Cardiac septum (tissue), 1 donor: ENCODE measurements at regions not wholly inside any gene's neighbourhood (a gene's known extent, or its start where the extent isn't known, plus 50 kb on each side); places are given as distances from the start of the nearest gene placed in this dataset.

ENCODE experiments used
- DNase-seq: peaks from one replicate; pipeline ENCODE4 v3.0.0-alpha.2; 2020; ENCODE audit warnings: low spot score
- intact Hi-C: fragments of 100-400 bp; cut with DNase I; formaldehyde crosslinking; loops from one replicate; pipeline ENCODE4 v1.14.0; 2022
- donor health status: DM: no; HTN: no; CAD: no.

DNA sequence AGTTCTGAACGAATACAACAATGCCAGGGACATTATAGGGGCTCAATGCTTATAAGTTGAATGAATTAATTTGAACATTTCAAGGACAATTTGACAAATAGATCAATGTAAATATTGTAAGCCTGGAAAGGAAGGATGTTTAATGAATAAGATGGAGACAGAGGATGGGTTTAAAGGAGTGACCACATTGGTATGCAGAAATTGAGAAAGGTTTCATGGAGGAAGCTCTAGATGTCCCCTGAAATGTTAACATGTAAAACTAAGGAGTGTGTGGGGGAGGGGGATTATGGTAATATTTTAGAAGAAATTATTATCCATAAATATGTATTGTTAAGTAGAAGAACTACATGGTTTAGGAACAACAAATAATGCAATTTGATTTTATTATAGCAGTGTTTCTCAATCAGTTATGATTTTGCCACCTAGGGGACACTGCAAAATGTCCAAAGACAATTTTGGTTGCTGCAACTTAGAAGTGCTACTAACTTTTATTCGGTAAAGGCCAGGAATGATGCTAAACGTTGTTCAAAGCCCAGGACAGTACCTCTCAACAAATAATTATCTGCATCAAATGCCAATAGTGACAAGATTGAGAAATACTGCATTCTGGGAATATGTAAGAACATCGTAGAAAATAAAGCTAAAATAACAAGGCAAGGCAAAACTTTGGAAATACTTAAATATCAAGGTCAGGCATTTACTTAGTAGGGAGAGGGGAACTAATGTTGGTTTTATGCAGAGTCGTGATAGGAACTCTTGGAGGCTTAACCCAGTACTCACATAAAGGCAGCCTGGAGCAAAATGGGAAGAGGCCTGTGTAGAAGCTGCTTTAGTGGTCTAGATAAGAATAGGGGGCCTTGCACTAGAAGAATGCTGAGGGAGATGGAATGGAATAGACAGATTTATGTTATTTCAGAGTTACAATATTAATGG, 686.9 kb upstream of the CITED2 start:
- no peak for DNase-seq
- intact Hi-C loops = no loop called here

DNA sequence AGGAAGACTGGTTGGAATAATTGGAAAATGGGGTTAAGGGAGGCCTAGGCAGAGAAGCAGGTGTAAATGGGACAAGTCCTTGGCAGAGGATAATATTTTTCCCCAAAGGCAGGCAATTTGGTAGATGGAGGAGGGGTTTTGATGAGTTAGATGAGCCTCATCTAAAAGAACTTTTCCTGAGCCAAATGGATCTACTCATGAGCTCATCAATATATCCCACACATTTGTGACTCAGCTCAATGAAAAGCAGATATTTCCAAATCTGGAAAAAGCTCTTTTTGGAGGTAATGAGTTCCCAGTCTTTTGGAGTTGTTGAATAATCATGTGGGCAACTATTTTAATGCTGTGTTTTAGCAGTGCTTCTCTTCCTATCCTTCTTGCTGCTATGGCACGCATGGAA, 685.5 kb upstream of the CITED2 start:
- intact Hi-C loops = no loop called here
- DNase-seq = no peak

DNA sequence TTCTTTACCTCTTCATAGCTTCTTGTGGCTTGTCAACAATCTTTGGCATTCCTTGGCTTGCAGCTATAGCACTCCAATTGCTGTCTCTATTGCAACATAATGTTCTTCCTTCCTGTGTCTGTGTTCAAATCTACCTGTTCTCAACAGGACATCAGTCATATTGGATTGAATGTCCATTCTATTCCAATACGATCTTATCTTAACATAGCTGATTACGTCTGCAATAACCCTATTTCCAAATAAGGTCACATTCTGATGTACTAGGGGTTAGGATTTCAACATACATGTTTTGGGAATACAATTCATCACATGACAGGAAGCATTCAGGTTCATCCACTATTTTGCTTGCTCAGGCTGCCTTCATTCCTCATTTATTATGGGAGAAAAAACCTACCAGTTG, 684.4 kb upstream of the CITED2 start:
- no peak for DNase-seq
- intact Hi-C loops = no loop called here

DNA sequence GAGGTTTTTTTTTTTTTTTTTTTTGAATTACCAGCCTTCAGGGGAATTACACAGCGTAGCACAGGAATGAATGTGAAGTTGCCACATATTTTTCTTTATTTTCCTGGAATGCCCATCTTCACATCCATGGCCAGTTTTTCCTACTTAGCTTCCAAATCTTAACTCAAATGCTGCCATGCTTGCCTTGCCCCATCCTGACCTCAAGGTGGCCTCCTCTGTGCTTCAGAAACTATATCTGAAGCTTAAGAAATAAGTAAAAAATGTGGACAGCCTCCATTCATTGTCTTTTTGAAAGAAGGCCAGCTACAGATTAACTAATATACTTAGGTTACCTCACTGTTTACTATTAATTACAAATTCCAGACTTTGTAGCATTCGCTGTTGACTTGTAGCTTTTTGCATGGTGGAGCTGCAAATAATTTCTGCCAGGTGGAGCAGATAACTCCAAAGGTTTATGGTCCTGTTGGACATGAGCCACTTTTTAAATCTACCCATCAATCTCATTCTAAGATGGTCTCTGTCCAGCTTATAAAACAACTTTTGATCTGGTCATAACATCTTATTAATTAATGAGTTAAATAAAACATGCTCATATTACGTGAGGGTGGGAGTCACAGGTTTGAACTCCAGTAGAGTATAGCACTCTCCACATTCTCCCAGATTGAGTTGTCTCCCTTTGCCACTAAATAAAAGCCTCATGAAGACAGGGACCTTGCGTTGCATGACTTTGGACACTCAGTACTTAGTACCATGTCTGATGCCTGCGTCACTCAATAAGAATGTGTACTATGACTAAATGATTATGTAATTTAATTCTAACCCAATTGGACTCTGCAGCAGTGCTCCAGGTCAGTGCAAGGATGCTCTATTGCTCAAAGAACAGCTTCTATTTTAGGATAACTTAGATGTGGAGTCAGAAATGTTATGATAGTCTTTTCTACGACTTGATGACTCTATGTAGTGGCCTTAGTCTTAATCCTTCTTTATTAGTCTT, 678.6 kb upstream of the CITED2 start:
- intact Hi-C loops = no loop called here
- DNase-seq = no peak

DNA sequence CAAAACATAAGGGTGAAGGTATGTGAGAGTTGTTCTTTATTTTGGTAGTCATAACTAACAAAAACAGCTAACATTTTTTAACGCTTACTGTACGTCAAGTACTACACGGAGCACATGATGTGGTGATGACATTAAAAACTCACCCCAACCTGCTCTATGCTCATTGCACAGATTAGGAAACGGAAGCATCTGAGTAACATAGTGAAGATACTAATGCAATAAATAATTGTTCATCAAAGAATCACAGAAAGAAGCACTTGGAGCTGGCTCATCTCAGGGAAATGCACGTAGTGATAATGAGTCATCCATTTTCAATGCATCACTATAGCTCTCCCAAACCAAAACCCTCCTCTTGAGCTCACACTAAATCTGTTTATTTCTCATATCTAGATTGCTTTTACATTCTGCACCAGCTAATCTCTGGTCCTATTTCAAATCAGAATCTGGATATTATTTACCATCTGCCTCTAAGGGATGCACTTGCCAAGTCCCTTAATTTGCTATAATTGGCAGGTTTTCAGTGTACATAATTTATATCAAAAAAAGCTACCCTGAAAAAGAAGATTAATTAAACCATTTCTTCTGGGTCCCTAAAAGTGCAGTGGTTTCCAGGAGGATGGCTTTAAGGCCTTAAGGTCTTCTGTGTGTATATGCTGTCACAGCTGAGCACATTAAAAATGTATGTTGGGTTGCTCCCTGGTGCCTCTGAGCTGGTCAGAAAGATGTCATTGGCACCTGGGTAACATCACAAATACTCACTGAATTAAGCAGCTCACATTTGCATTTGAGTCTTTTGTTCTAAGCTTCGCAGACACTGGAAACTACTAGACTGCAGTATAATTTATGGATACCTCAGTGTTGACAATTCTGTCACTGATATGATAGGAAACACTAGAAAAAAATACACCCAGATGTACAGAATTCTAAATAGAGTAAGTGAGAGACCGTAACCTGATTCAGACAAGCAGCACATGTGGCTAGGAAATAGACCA, 677.4 kb upstream of the CITED2 start:
- DNase-seq = no peak
- intact Hi-C loops = no loop called here

DNA sequence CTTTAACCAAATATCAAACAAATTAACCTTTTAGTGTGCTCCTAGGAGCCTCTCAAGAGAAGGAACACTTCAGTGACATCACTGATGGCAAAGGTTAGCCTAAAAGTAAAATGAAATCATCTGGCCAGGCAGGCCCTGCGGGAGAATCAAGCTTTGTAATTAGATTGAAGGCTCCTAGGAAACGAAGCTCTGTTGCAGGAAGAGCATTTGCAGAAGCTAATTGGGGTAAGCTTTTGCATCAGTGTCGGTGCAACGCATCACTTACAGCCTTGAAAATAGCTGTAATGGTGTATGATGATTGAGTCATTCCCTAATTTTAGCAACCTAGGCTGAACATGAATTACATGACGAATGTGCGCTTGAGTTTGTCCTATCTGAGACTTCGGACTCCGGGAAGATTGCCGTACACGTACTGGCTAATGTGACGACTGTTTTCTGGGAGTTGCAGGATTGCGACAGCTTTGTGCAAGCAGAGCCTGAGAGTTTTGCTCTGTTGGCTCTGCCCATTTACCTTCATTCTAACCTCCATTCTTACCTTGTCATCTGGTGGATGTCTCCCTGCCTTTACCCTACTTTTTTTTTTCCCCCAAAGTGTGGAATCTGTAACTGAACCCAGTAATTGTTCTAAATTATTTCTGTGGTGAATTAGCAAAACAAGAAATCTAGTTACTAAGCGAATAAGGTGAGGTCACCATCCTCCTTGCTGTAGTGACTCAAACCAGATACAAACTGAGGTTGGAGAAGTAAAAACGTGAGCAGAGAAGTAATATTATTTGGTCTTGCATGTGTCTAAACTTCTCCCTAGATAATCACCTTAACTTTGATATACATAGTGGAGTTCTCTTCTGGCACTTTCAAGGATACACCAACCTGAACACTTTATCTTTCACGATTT, 675.9 kb upstream of the CITED2 start:
- no peak for DNase-seq
- intact Hi-C loops = no loop called here

DNA sequence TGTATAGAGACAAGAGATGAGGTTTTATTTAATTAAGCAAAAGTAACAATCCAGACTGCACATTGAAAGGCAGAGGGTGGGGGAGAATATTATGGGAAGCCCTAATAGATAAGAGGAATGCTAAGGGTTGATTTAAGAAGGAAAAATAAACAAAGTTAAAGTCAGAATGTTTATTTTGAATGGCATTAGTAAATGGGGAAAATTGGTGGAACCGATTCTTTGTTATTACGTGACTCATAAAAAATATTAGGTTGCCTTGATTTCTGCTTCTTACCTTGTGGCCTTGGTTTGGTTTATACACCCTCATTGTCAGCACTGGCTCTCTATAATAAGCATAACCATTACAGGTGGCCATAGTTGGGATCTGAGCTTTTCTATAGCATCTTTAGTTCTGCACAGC, 674.8 kb upstream of the CITED2 start:
- no peak for DNase-seq
- intact Hi-C loops = no loop called here

DNA sequence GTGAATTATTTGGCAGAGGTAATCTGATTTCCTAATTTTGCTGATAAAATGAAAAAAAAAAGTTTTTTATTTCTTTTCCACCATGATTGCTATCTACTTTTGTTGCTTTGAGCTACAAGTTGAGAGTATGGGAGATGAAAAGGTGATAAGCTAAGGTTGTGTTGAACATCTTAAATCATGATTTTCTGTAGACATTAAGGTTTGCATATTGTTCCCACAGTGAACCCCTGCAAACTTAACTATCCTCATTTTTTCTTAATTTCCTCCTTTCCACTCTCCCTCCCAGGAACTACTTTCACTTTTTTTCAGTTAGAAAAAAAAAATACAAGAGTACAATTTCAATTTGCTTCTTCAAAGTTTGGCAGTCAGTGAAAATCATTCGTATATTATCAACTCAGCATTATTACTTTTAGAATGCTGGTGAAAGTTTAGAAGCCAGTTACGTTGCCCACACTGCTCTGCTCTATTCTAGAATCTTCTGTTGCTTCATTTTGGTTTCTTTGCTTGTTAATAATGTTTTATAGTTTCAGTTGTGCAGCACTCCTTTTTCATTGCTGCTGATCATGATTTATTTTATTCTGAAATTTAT, 673.8 kb upstream of the CITED2 start:
- no peak for DNase-seq
- intact Hi-C loops = no loop called here

DNA sequence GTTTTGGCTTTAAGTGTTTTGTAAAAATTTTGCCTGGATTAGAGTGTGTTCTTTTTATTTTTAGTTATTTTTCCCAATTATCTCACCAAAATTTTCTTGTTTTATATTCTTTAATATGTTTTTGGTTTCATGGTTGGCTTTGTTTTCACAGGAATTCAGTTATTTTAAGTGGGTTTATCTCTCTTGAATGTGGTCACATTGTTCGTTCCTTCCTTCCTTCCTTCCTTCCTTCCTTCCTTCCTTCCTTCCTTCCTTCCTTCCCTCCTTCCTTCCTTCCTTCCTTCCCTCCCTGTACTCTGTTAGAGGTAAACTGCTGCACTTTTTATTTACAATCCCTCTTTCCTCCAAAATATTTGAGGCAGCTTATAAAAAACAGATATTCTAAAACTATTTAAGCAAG, 672.9 kb upstream of the CITED2 start:
- intact Hi-C loops = no loop called here
- DNase-seq = no peak

DNA sequence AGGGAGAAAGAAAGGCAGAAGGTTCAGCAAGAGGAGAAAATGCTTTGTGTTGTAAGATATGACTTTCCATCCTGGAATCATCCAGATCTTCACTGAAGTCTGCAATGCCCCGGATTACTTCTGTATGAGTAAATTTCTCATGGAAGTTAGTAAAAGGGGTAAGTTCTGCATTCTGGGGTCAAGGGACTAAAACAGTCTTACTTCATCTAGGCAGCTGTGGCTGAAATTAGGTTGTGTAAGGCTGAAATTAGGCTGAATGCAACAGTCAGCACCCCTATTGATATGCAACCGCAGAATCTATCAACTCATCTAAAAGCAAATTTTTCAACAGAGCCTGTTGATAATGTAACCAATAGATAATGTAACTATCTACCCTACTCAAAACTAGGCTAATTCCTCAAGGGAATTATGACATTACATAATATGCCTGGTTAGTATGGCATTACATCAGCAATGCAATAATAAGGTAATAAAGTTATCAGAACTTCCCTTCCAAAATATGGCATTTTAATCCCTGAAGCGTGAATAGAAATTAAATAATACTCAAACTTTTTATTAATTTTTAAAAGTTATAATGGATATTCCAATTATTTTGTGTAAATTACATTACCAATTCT, 671.7 kb upstream of the CITED2 start:
- no peak for DNase-seq
- intact Hi-C loops = no loop called here

DNA sequence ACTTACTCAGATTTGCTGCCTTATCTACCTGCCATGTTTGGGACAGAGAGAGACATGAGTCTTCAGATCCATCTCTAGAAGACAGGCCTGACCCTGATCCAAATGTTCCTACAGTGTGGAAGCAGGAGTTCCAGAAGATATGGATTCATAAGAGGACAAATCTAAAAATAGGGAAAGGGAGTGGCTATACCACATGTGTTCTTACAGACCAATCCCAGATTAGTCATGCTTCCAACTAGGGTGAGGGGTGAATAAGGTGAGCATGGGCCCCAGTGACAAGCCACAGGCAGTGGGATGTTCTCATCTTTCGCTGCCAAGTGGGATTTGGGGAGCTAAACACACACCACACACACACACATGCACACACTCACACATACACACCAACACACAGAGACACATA, 670.7 kb upstream of the CITED2 start:
- intact Hi-C loops = no loop called here
- no peak for DNase-seq

DNA sequence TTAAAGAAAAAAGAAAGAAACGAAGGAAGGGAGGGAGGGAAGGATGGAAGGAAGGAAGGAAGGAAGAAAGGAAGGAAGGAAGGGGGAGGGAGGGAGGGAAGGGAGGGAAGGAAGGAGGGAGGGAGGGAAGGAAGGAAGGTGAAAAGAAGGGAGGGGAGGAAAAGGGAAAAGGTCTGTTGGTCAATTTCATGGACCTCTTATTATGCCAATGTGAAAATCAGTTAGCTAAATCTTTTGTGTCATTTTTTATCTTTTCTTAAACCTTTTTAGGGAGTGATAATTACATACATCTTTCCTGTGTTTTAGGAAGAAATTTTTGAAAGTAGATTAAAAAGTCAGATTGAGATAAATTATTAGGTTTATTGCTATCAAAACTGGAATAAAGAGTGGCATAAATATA, 670.2 kb upstream of the CITED2 start:
- DNase-seq = no peak

DNA sequence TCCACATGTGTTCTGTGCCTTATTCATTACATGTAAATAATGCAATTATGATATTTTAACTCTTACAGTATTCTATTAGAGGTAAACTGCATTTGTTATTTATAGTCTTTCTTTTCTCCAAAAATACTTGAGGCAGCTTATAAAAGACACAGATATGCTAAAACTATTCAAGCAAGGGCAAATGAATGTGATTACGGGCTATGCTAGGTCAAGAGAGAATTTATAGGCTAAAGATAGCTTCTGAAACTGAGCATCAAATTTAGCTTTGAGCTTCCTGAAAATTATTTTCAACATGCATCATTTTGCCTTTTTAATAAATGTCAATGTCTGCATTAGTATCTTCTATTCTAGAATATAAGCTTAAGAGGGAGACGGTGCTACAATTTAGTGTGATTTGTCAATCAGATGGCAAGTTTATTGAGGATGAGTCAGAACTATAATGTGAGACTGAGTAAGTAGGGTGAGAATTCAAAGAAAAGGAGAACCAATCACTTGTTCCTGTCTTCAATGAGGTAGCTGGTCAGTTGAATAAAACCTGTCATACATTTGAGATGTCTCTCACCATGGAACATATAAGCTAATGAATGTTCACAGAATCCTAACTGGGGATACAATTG, 669.4 kb upstream of the CITED2 start:
- intact Hi-C loops = no loop called here

More for the DNA sequence above, 670.2 kb upstream of the CITED2 start:
- intact Hi-C loops = no loop called here

DNA sequence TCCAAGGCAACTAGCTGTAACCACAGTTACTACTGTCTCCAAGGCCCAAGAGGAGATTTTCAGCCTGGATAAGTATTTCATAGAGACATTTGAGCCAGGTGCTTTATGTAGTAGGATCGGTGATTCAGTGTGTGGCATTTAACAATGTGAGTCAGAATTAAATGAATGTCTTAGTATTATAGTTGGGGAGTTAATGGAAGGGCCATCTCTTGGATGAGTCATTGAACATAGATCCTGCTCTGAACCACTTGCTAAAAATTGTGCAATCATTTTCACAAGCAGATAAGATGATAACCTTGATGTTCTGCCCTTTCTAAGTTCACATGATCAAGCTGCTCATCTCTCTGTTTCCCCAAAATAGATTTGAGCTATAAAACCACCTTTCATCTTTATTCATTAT, 668.9 kb upstream of the CITED2 start:
- DNase-seq = no peak
- intact Hi-C loops = no loop called here

More for the DNA sequence above, 669.4 kb upstream of the CITED2 start:
- no peak for DNase-seq

DNA sequence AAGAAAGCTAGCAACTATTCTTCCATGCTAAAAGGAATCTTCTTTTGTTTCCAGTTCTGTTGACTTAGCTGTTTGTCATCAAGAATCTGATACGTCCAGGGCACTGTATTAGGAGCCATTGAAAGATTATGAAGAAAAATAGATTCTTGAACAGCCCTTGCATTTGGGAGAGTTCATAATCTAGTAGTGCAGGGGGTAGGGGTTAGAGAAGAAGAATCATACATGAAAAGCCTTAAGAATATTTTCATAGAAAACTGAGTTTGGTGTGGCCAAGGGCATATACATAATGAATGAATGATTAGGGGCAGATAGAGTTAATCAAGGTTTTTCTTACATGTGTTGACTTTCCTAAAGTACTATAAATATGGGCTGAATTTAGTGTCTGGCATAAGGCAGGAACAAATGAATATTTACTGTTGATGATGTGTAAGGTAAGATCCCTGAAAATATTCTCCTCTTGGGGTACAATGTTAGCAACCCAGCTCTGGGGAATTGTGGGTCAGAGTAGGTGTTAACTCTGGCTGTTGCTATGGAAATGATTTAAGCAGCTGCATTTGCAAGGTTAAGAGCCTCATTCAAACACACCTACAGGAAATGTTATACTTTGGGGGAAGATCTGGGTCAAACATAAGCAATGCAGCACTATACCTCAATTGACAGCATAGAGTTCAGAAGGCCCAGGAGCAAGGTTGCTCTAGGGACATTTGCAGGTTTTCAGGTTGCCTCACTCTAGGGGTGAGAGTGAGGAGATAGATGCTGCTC, 667.3 kb upstream of the CITED2 start:
- intact Hi-C loops = no loop called here
- DNase-seq = no peak

DNA sequence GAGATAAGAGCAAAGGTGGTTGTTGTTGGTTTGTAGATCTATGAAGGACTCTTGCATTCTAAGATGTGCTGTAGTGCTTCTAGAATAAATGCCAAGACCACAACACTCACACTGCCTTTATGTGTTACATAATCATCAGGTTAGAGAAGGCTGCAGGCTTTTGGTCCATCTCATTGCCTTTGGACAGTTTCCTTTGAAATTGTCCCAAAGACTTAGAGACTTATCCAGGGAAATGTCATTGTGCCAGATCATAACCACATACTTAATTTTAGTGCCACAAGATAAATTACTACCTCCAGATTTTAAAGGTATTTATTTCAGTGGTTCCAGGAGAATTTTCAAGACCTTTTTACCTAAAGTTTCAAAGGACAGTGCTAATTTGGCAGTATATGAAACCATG, 666.6 kb upstream of the CITED2 start:
- DNase-seq = no peak
- intact Hi-C loops = no loop called here
